HG02870 (cell line): ENCODE measurements at regions not wholly inside any gene's neighbourhood (a gene's known extent, or its start where the extent isn't known, plus 50 kb on each side); places are given as distances from the start of the nearest gene placed in this dataset.
"Not testable (repeated sequence)": the region's sequence is repeated elsewhere in the genome, so short reads cannot be mapped to it uniquely, and the experiment has no call there.

Experiments
- ATAC-seq: cut with Tn5 transposase; IDR thresholded peaks from one replicate; pipeline ENCODE4 v1.9.1; 2021; ENCODE audit warnings: mild to moderate bottlenecking, moderate library complexity; ENCODE audit not compliant: unreplicated experiment

DNA sequence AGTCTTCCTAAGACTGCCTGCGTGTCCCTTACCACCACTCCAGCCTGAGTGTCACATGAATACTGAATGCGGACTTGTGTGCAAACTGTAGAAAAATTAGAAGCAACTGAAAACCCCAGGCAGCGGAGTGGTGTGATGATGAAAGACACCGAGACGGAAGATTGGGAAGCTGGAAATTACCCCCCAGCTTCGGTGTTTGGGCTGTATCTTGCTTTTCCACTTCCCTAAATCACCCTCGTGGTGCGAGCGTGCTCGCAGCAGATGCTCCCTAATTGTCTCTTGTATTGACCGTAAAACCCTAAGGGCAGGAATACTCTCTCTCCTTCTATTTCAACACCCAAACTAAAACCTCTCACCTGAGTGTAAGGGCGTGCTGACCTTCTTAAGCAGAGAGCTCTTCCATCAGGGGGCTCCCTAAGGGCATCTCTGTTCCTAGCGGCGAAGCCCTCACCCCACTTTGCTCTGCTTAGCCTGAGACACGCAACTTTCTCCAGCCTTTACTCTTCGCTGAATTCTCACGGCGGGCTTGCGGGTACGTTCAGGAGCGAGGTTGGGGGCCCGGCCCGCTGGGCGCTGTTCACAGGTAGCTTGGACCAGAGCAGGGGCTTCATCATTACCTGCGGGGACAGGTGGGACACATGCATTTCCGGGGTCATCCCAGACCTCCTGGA is 62.4 kb downstream of the CRYBB2 start:
- no peak for ATAC-seq

- no peak for ATAC-seq
Observed at GRCh38 chr22:25282346-25282670, 62.9 kb downstream of the CRYBB2 start.

DNA sequence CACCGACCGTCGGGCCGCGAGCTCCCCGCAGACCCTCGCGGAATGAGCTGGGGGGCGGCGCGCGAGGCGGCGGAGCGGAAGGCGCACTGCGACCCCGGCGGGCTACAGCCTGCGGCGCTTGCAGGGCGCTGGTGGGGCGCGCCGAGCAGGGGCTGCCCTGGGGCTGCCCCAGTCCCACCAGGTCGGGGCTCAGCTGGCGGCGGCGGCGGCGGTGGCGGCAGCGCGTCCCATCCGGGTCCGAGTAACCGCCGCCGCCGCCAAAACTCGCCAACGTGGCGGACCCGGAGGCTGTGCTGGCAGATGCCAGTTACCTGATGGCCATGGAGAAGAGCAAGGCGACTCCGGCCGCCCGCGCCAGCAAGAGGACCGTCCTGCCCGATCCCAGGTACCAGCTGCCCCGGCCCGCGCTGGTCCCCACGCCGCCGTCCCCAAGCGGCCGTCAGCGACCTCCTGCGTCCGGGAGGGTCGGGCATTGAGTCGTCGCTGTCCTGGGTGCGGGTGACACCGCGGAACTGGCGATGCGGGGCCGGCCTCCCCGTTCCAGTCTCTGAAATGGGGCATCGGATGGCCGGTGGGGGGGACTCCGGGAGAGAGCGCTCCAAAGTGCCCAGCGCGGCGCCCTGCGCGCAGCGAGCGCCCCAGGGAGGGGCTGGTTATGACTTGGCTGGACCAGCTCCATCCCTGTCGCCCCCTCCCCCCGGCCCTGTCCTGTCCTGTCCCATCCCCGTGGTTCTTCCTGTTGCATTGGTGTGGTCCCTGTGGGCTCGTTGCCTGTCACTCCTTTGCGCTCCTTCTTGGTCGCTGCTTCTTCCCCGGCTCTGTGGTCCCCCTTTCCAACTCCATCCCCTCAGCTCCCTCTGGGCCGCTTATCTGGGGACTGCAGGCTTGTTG is 63.5 kb downstream of the CRYBB2 start:
- ATAC-seq, result no peak

DNA sequence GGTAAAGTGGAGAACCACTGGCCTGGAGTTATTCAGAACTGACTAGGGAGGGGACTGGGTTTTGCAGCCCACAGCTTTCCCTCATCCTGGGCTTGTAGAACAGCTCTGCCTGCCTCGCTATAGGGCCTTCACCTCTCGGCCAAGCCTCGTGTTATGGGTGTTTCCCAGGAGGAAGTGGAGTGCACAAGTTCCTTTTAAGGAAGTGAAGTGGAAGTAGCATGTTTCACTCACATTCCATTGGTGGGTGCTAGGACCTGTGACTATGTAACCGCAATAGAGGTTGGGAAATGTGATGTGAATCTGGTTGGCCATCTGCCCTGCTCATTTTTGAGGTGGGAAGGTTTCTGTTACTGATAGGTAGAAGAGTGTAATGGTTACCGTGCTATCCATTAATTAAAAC is 69.0 kb downstream of the CRYBB2 start:
- ATAC-seq, result not testable (repeated sequence)

GRCh38 chr22:25301912-25302311 is 82.5 kb downstream of the CRYBB2 start:
- not testable (repeated sequence) for ATAC-seq

DNA sequence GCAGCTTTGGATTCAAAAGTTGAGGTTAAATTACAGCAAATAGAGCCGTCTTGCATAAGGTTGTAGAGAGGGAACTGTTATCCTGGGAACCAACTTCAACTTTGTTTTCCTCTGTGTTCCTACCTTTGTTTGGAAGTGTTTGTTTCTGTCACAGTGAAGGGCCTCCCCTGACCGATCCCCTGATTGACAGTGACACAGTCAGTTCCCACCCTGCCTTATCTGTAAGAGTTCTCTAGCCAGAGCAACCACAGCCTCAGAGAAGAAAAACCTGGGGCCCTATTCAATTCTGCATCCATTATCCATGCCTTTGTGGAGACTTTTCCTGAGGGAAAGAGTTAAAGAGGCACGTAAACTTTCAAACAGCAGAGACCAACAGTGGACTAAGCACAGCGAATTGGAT is 90.1 kb downstream of the CRYBB2 start:
- not testable (repeated sequence) for ATAC-seq

DNA sequence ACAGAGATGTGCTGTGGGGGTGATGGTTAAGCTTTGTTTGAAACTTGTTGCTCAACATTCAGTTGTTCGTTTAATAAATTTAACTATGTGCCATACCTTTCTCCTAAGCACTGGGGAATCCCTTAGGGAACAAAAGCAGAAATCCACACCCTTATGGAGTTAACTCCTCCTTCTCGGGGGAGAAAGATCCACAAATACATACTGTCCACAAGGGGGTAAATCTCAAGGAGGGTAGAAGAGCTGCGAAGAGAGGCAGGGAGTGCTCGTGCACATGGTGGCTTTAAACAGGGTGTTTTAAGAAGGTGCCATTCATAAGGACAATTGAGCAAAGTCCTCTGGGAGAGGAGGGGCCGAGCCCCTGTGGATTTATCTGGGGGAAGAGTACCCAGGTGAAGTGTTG is 92.5 kb downstream of the CRYBB2 start:
- ATAC-seq, result not testable (repeated sequence)

GRCh38 chr22:25318081-25318823 is 98.8 kb downstream of the CRYBB2 start:
- ATAC-seq, result no peak

- ATAC-seq, result no peak
Observed at GRCh38 chr22:25327018-25327755, 107.7 kb downstream of the CRYBB2 start.

DNA sequence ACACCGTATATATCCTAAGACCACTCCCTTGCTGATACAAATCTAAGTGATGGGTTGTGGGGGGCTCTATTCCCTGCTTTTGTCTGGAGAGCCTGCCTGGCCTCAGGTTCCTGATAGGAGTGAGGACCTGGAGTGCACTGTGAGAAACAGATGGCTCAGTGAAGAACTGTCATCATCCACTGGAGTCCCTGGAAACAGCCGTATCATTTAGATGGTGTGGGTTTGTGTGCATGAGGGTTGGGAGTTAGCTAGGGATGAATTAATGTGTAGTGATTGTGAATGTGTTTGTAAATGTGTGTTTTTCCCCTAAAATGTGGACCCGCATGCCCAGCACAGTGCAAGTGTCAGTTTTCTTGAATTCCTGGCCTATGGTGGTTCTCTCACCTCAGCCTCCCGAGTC is 111.6 kb downstream of the CRYBB2 start:
- no peak for ATAC-seq

DNA sequence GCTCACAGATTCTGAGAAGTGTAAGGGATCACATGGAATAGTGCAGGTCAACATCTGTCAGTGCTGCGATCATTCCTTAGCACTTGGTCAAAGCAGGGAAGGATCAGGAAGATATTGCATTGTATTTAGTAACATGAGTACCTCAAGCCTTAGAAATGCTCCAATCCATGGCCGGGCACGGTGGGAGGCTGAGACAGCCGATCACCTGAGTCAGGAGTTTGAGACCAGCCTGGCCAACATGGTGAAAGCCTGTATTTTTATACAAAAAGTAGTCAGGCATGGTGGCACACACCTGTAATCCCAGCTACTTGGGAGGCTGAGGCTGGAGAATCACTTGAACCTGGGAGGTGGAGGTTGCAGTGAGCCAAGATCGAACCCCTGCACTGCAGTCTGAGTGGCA is 112.5 kb downstream of the CRYBB2 start:
- not testable (repeated sequence) for ATAC-seq

GRCh38 chr22:25332386-25332785 is 112.9 kb downstream of the CRYBB2 start:
- ATAC-seq, result no peak

DNA sequence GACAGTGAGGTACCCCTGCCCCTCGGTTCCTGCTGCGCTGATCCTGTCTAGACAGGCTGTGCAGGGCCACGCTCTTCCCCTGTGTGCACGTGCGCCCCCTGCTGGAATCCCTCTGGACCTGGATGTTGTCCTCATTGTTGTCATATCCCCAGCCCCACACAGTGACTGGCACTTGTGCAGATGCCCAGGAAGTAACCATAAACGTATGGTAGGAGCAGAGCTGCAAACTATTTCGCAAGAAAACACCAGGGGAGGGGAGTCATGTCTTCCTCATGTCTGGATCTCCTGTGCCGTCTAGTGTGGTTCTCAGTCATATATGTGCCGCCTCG is 114.7 kb downstream of the CRYBB2 start:
- ATAC-seq, result no peak

DNA sequence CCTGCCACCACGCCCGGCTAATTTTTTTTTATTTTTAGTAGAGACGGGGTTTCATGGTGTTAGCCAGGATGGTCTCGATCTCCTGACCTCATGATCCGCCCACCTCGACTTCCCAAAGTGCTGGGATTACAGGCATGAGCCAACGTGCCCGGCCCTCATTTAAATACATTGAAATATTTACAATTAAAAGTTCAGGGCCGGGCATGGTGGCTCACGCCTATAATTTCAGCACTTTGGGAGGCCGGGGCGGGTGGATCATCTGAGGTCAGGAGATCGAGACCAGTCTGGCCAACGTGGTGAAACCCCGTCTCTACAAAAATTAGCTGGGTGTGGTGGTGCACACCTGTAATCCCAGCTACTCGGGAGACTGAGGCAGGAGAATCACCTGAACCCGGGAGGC is 115.2 kb downstream of the CRYBB2 start:
- ATAC-seq, result not testable (repeated sequence)

- not testable (repeated sequence) for ATAC-seq
Observed at GRCh38 chr22:25335276-25335675, 115.8 kb downstream of the CRYBB2 start.

DNA sequence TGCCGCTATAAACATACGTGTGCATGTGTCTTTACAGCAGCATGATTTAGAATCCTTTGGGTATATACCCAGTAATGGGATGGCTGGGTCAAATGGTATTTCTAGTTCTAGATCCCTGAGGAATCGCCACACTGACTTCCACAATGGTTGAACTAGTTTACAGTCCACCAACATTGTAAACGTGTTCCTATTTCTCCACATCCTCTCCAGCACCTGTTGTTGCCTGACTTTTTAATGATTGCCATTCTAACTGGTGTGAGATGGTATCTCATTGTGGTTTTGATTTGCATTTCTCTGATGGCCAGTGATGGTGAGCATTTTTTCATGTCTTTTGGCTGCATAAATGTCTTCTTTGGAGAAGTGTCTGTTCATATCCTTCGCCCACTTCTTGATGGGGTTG is 121.1 kb downstream of the CRYBB2 start:
- not testable (repeated sequence) for ATAC-seq

- ATAC-seq, result not testable (repeated sequence)
Observed at GRCh38 chr22:25344366-25344765, 124.9 kb downstream of the CRYBB2 start.

DNA sequence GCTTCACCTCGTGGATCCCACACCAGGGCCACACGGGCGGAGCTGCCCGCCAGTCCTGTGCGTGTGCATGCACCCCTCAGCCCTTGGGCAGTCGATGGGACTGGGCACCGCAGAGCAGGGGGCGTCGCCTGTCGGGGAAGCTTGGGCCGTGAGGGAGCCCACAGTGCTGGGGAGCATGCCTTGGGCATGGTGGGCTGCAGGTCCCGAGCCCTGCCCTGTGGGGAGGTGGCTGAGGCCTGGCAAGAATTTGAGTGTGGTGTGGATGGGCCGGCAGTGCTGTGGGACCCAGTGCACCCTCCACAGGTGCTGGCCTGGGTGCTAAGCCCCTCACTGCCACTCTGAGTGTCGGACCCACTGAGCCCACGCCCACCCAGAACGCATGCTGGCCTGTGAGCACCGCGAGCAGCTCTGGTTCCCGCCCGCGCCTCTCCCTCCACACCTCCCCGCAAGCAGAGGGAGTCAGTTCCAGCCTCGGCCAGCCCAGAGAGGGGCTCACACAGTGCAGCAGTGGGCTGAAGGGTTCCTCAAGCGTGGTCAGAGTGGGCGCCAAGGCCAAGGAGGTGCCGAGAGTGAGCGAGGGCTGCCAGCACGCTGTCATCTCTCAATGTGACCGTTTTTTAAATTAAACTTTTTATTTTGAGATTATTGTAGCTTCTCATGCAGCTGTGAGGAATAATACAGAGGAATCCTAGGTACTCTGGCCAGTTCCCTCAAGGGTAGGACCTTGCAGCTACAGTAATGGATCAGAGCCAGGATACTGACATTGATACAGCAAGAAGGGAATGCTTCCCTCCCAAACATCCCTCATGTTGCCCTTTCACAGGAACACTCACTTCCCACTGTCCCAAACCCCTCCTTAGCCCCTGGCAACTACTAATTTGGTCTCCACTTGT is 127.7 kb downstream of the CRYBB2 start:
- ATAC-seq, result no peak

DNA sequence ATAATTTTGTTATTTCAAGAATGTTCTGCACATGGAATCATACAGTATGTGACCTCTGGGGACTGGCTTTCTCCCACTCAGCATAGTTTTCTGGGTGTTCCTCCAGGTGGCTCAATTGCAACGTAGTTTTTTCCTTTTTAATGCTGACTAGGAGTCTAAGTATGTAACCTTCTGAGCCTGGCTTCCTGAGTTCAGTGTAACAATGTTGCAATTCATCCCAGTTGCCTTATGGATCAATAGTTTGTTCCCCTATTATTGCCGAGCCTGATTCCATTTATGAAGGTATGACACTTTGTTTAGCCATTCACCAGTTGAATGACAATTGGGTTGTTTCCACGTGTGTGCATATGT is 128.3 kb downstream of the CRYBB2 start:
- ATAC-seq, result no peak

DNA sequence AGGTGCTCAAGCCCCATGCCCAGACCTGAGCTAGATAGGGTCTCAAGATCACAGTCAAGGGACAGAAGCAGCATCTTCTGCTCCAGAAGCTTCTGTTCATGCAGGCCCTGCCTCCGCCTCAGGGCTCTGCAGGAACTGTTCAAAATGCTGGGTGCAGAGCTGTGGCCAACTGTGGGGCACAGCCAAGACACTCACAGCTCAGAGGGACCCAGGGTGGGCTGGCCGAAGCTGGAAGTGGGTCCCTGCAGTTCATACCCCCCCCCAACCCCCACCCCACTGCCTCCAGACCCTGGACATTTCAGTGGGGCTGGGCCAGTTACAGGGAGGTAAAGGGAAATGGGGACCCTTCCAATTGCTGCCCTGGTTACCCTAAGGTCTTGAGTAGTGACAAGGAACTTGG is 129.0 kb downstream of the CRYBB2 start:
- no peak for ATAC-seq
